Body of pancreas (tissue), 4 donors: ENCODE measurements at regions not wholly inside any gene's neighbourhood (a gene's known extent, or its start where the extent isn't known, plus 50 kb on each side); places are given as distances from the start of the nearest gene placed in this dataset.

Experiments used
- ATAC-seq: fragments of 150-250 bp; one replicate; pipeline ENCODE4 v1.9.1; 2016
- DNase-seq, 4 donors: peaks; one replicate each; pipeline ENCODE4 v3.0.0-alpha.2; 2019
- H3K27ac ChIP-seq, 4 donors: fragments of 200-600 bp; sonication (generic); 1 replicate in 3 of 4; 2 replicates in 1 of 4; pipeline versions ENCODE4 v1.5.1 to v1.6.1; 2016 to 2019; ENCODE audit warnings: mild to moderate bottlenecking in 1 of 4, mixed read lengths in 1 of 4, moderate library complexity in 1 of 4
- H3K27me3 ChIP-seq, 2 donors: fragments of 200-600 bp; sonication (generic); one replicate each; pipeline ENCODE4 v1.6.0; 2016; ENCODE audit warnings: mild to moderate bottlenecking in 1 of 2
- H3K36me3 ChIP-seq, 2 donors: fragments of 200-600 bp; sonication (generic); replicated peaks in 1 of 2; 2 replicates each; pipeline ENCODE4 v1.5.1; 2016; ENCODE audit warnings: low read depth in 2 of 2; ENCODE audit not compliant: insufficient read depth in 1 of 2
- H3K4me1 ChIP-seq: fragments of 200-600 bp; sonication (generic); one replicate; pipeline ENCODE4 v1.6.0; 2016
- H3K4me3 ChIP-seq, 2 donors: fragments of 200-600 bp; sonication (generic); 1 replicate in 1 of 2; 2 replicates in 1 of 2; pipeline ENCODE4 v1.5.1; 2016 to 2019
- H3K9me3 ChIP-seq, 3 donors: fragments of 200-600 bp; sonication (generic); 1 replicate in 2 of 3; 2 replicates in 1 of 3; pipeline ENCODE4 v1.5.1; 2016
- POLR2A ChIP-seq, 3 donors: fragments of 450-650 bp; IDR thresholded peaks; one replicate each; pipeline ENCODE4 v1.6.1; 2016; ENCODE audit warnings: antibody characterized with exemption in 3 of 3, mild to moderate bottlenecking in 2 of 3
- WGBS, 2 donors: methylation state at CpG; one replicate each; pipeline ENCODE4 v1.1.5; 2017; 5-methylcytosine and 5-hydroxymethylcytosine counted together
- intact Hi-C: fragments of 100-400 bp; cut with DNase I; formaldehyde crosslinking; loops from one replicate; pipeline ENCODE4 v1.15.1; 2023
- TF ChIP-seq, protein P1 (sequence below), 7 experiments: fragments of 450-650 bp in 4 of 7; fragments of 200-600 bp in 3 of 7; sonication (generic) in 3 of 7; IDR thresholded peaks; one replicate each; pipeline ENCODE4 v1.5.1; 2016 to 2019; ENCODE audit warnings: antibody characterized with exemption in 7 of 7

DNA sequence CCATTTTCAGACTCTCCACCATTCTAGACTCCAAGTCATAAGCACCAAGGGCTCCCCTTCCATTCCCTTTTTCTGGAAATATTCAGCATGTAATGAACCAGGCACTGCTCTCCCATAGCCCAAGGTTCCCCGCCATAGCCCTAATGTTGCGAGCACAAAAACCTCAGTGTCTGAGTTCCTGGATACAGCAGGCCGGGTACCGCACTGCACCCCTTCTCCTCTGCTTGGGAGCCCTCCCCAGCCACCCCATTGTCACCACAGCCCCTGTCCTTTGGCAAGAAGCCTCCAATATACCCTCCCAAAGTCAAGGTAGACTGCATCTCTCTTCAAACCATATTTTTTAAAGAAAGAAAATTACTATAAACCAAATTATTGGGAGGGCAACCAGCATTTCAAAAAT lies 1341.1 kb downstream of the BRD1 start:
- no peak for ATAC-seq
- intact Hi-C loops, result no loop called here

DNA sequence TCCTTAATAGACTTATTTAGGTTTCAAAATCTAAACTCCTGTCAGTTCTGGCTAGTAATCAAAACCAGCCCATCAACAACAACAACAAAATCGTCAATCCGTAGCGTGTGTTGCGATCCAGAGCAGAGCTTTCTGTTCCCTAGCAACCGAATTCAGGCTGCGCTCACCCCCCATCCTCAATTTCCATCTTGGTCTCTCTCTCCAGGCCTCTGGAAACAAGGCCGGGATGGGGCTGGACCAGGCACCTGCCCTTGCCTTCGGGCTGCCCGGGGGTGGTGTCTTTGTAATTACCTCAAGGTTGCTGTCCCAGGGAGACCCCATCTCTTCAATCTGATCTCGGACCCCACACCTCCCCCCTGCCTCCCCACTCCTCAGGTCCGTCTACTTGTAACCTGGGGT lies 1341.5 kb downstream of the BRD1 start:
- Histone ChIP-seq H3K9me3 (no peaks in the 10 kb centered on the region), H3K4me3 (no peak overlapping the region), H3K4me1 (peaks cover 17% of the 10 kb centered on the region), H3K27ac (no peak overlapping the region), H3K36me3 (no peaks in the 10 kb centered on the region), H3K27me3 (peaks cover 0 to 10% of the 10 kb centered on the region in 2 donors)
- WGBS, 2 donors, result 34 to 52% methylated on average over 11 of the region's 11 CpGs
- ATAC-seq, result no peak
- no peak for DNase-seq
- intact Hi-C loops, result no loop called here
- no peak for TF ChIP-seq POLR2A (IDR thresholded peaks at IDR 0.05)
- TF ChIP-seq, protein P1, sequence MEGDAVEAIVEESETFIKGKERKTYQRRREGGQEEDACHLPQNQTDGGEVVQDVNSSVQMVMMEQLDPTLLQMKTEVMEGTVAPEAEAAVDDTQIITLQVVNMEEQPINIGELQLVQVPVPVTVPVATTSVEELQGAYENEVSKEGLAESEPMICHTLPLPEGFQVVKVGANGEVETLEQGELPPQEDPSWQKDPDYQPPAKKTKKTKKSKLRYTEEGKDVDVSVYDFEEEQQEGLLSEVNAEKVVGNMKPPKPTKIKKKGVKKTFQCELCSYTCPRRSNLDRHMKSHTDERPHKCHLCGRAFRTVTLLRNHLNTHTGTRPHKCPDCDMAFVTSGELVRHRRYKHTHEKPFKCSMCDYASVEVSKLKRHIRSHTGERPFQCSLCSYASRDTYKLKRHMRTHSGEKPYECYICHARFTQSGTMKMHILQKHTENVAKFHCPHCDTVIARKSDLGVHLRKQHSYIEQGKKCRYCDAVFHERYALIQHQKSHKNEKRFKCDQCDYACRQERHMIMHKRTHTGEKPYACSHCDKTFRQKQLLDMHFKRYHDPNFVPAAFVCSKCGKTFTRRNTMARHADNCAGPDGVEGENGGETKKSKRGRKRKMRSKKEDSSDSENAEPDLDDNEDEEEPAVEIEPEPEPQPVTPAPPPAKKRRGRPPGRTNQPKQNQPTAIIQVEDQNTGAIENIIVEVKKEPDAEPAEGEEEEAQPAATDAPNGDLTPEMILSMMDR (IDR thresholded peaks at IDR 0.05), result no peak

More for the DNA sequence above, 1341.1 kb downstream of the BRD1 start:
- TF ChIP-seq, protein P1 (IDR thresholded peaks at IDR 0.05), result no peak
- Histone ChIP-seq H3K9me3 (no peaks in the 10 kb centered on the region), H3K4me1 (peaks cover 18% of the 10 kb centered on the region), H3K27me3 (peaks cover 0 to 10% of the 10 kb centered on the region in 2 donors), H3K36me3 (no peaks in the 10 kb centered on the region), H3K4me3 (no peak overlapping the region), H3K27ac (no peak overlapping the region)
- WGBS, 2 donors, result 67% methylated on average over 4 of the region's 4 CpGs
- DNase-seq, result no peak

DNA sequence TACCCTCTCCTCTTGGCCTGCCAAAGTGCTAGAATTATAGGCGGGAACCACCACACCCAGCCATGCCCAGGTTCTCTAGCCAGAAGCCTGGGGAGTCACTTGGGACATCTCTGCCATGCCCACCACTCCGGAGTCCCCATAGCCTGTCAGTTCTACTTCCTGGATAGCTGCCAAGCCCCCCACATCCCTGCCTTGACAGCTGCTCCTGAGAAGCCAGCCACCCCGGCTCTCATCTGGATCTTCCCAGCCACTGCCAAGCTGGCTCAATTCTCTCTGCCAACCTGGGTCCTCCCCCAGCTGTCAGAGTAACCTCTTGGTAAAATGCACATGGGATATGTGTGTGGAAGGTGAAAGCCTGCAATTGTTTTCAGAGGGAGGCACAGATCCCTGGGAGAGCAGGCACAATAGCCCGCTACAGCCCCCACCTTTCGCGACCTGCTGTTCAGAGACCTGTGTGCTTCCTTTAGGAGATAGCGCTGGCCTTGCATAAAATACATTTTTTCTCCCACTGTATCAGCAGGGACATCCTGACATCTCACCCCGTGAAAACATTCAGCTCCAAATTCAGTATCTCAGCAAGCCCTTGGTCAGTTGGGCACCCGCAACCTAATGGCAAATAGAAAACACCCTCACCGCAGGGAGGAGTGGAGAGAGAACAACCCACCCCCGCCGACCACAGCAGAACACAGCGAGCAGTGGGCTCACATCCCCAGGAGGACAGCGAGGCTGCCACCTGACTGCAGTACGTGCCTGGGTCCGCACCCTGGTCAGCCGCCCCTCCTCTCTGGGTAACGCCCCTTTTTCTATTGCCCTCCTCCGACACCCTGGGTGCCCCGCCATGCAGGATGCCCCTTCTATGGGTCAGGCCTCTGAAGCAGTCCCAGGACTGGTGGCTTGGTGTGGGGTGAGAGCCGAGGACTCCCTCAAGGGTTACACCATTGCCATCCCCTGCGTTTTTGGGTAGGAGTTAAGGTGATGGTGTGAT lies 1342.2 kb downstream of the BRD1 start:
- no peak for DNase-seq
- no peak overlapping the region for H3K27ac ChIP-seq
- ATAC-seq, result no peak
- H3K36me3 ChIP-seq, result no peaks in the 10 kb centered on the region
- no peak overlapping the region for H3K4me3 ChIP-seq
- TF ChIP-seq, protein P1 (IDR thresholded peaks at IDR 0.05), result no peak
- TF ChIP-seq POLR2A (IDR thresholded peaks at IDR 0.05), result no peak
- 19 to 33% methylated on average over 14 to 22 of the region's 22 CpGs for WGBS, 2 donors
- H3K4me1 ChIP-seq, result peaks cover 10% of the 10 kb centered on the region
- H3K9me3 ChIP-seq, result no peaks in the 10 kb centered on the region
- intact Hi-C loops, result no loop called here
- H3K27me3 ChIP-seq, result peaks cover 0 to 9% of the 10 kb centered on the region in 2 donors

DNA sequence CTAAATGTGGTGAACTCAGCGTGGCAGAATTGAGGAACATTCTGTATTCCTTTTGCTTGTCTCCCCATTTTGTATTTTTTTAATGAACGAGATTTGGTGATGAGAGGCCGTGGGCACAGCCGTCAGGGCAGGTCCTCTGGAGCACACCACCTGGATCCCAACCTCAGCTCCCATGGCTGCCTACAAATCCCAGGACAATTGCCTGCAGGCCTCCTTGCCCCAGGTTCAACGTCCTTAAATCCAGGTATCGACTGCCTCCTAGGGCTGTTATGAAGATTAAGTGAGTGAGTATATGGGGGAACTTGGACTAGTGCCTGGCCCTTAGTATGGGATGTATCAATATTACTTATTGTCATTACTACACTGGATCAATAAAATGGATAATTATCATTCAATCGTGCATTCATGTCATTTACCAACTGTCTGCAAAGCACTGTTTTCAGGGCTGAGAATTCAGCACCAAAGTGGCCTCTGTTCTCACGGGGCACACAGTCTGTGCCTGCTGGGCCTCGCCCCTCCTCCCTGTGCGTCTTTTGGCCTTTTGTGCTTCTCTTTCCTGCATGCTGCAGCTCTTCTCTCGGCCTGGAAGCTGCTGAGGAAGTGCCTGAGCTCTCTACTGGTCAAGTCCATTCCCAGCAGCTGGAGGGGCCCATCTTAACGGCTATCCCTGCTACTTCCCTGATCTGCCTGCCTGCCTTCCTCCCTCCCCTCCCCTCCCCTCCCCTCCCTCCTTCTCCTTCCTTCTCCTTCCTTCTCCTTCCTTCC lies 1343.7 kb downstream of the BRD1 start:
- intact Hi-C loops, result no loop called here

More for the DNA sequence above, 1343.7 kb downstream of the BRD1 start:
- 42 to 44% methylated on average over 12 of the region's 12 CpGs for WGBS, 2 donors
- H3K36me3 ChIP-seq, result no peaks in the 10 kb centered on the region
- no peak overlapping the region for H3K4me3 ChIP-seq
- no peak for TF ChIP-seq POLR2A (IDR thresholded peaks at IDR 0.05)
- TF ChIP-seq, protein P1 (IDR thresholded peaks at IDR 0.05), result no peak
- no peak for DNase-seq
- no peak for ATAC-seq
- no peaks in the 10 kb centered on the region for H3K27me3 ChIP-seq
- no peak overlapping the region for H3K27ac ChIP-seq
- H3K4me1 ChIP-seq, result no peaks in the 10 kb centered on the region
- no peaks in the 10 kb centered on the region for H3K9me3 ChIP-seq
